Kidney epithelial cell (primary cell): ENCODE measurements at regions not wholly inside any gene's neighbourhood (a gene's known extent, or its start where the extent isn't known, plus 50 kb on each side); places are given as distances from the start of the nearest gene placed in this dataset.

Experiments
- DNase-seq: peaks from one replicate; pipeline ENCODE4 v3.0.0-alpha.2; 2010; ENCODE audit warnings: low read depth
- H3K27me3 ChIP-seq: 2 replicates; pipeline ENCODE4 v1.6.0; 2011; ENCODE audit warnings: low read length; ENCODE audit not compliant: control insufficient read depth, insufficient read depth
- H3K36me3 ChIP-seq: 2 replicates; pipeline ENCODE4 v1.5.1; 2011; ENCODE audit warnings: low read length; ENCODE audit not compliant: control insufficient read depth, insufficient read depth
- H3K4me3 ChIP-seq: 2 replicates; pipeline ENCODE4 v1.5.1; 2011; ENCODE audit warnings: low read depth, mild to moderate bottlenecking, control low read depth, low read length
- CTCF ChIP-seq: IDR thresholded peaks from 2 replicates; pipeline ENCODE4 v1.5.1; 2011; ENCODE audit warnings: mild to moderate bottlenecking, moderate library complexity, low read length, control low read depth, inconsistent platforms; ENCODE audit not compliant: insufficient read depth, poor library complexity, severe bottlenecking

DNA sequence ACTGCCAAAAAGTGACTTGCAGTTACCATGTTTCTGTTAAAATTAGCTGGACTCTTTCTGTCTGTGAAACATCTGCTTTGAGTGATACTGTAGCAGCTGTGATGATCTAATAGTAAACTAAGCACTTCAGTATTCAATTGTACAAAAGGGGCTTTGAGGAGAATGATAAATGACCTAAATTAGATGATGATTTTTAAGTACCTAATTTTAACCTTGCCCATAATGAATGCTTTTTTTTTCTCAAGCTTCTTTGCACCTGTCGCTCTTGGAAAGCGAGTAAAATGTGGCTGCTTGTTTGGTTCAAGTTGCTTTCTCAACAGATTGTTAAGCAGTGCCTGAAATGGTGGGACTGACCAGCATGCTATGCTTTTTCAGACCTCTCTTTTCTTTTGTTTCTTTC lies 752.3 kb downstream of the EPHA3 start:
- no peak overlapping the region for H3K4me3 ChIP-seq
- TF ChIP-seq CTCF = no peak
- no peaks in the 10 kb centered on the region for H3K36me3 ChIP-seq
- H3K27me3 ChIP-seq = no peaks in the 10 kb centered on the region
- DNase-seq = no peak

DNA sequence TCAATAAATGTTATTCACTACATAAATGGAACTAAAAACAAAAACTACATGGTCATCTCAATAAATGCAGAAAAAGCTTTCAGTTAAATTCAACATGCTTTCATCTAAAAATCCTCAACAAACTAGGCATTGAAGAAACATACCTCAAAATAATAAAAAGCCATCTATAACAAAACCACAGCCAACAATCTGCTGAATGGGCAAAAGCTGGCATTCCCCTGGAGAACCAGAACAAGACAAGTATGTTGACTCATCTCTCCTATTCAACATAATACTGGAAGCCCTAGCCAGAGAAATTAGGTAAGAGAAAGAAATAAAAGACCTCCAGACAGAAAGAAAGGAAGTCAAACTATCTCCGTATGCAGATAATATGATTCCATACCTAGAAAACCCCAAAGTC lies 759.9 kb downstream of the EPHA3 start:
- no peak for TF ChIP-seq CTCF
- H3K36me3 ChIP-seq = no peaks in the 10 kb centered on the region
- no peaks in the 10 kb centered on the region for H3K27me3 ChIP-seq
- no peak for DNase-seq
- H3K4me3 ChIP-seq = no peak overlapping the region

- Histone ChIP-seq H3K27me3 (no peaks in the 10 kb centered on the region), H3K4me3 (no peak overlapping the region), H3K36me3 (no peaks in the 10 kb centered on the region)
- DNase-seq = no peak
- no peak for TF ChIP-seq CTCF
These were observed 768.7 kb downstream of the EPHA3 start for GRCh38 chr3:89876116-89876515.

- Histone ChIP-seq H3K4me3 (no peak overlapping the region), H3K27me3 (no peaks in the 10 kb centered on the region), H3K36me3 (no peaks in the 10 kb centered on the region)
- DNase-seq = no peak
- no peak for TF ChIP-seq CTCF
These were observed 769.8 kb downstream of the EPHA3 start for GRCh38 chr3:89877230-89877629.

GRCh38 chr3:89889386-89889785 lies 782.0 kb downstream of the EPHA3 start:
- Histone ChIP-seq H3K4me3 (no peak overlapping the region), H3K27me3 (no peaks in the 10 kb centered on the region), H3K36me3 (no peaks in the 10 kb centered on the region)
- no peak for DNase-seq
- no peak for TF ChIP-seq CTCF

- no peak for TF ChIP-seq CTCF
- Histone ChIP-seq H3K36me3 (no peaks in the 10 kb centered on the region), H3K27me3 (no peaks in the 10 kb centered on the region), H3K4me3 (no peak overlapping the region)
- no peak for DNase-seq
These were observed 801.3 kb downstream of the EPHA3 start for GRCh38 chr3:89908711-89909213.
